H1 (cell line): ENCODE measurements at regions not wholly inside any gene's neighbourhood (a gene's known extent, or its start where the extent isn't known, plus 50 kb on each side); places are given as distances from the start of the nearest gene placed in this dataset.

Experiments used
- CTCF ChIA-PET: fragments of 300-600 bp; sonication (Branson Sonifier 250); formaldehyde crosslinking; loops from one replicate; lab custom pipeline; 2021; ENCODE audit not compliant: partially characterized antibody; lab: Charles Lee
- POLR2A ChIA-PET: fragments of 300-600 bp; sonication (Branson Sonifier 250); formaldehyde crosslinking; loops from one replicate; lab custom pipeline; 2021; ENCODE audit warnings: inconsistent platforms; ENCODE audit not compliant: partially characterized antibody; lab: Charles Lee
- DNase-seq, 2 experiments: peaks; one replicate each; pipeline versions ENCODE4 v3.0.0 to v3.0.0-alpha.2; 2010 to 2022; ENCODE audit warnings: low spot score in 2 of 2, low read depth in 1 of 2, mixed read lengths in 1 of 2
- FAIRE-seq: peaks from 2 replicates; lab custom pipeline; 2011; peaks lifted over from hg19 to GRCh38; lab: Jason Lieb, UNC
- H2AFZ ChIP-seq: 2 replicates; pipeline ENCODE4 v1.8.1; 2012; ENCODE audit warnings: low read length, inconsistent platforms
- H2AK5ac ChIP-seq: 2 replicates; pipeline ENCODE4 v1.6.1; 2013; ENCODE audit warnings: low read depth, low read length
- H2BK120ac ChIP-seq: replicated peaks from 2 replicates; pipeline ENCODE3; 2013; ENCODE audit warnings: low read depth, low read length, inconsistent platforms
- H2BK12ac ChIP-seq: 2 replicates; pipeline ENCODE4 v1.6.1; 2013; ENCODE audit warnings: low read depth, low read length
- H2BK15ac ChIP-seq: 2 replicates; pipeline ENCODE4 v1.6.1; 2013; ENCODE audit warnings: low read length
- H2BK20ac ChIP-seq: 2 replicates; pipeline ENCODE4 v1.6.1; 2013; ENCODE audit warnings: low read length
- H2BK5ac ChIP-seq: 2 replicates; pipeline ENCODE4 v1.6.1; 2013; ENCODE audit warnings: low read depth, low read length
- H3K14ac ChIP-seq: 2 replicates; pipeline ENCODE4 v1.6.1; 2013; ENCODE audit warnings: inconsistent platforms; ENCODE audit not compliant: insufficient read length
- H3K18ac ChIP-seq: 2 replicates; pipeline ENCODE4 v1.6.1; 2013; ENCODE audit warnings: low read length; ENCODE audit errors: extremely low read depth
- H3K23ac ChIP-seq: 2 replicates; pipeline ENCODE4 v1.6.1; 2013; ENCODE audit warnings: inconsistent platforms; ENCODE audit not compliant: insufficient read length
- H3K23me2 ChIP-seq: 2 replicates; pipeline ENCODE4 v1.6.1; 2013; ENCODE audit warnings: low read depth, low read length
- H3K27ac ChIP-seq: 2 replicates; pipeline ENCODE4 v1.6.1; 2011; ENCODE audit warnings: low read depth, low read length, inconsistent platforms
- H3K27me3 ChIP-seq, 4 experiments: replicated peaks in 1 of 4; 1 replicate in 1 of 4; 2 replicates in 3 of 4; pipeline versions ENCODE4 v1.6.1 to v1.8.1; 2011 to 2013; ENCODE audit warnings: low read length in 3 of 4, mild to moderate bottlenecking in 3 of 4, inconsistent platforms in 2 of 4, mixed read lengths in 2 of 4, moderate library complexity in 1 of 4; ENCODE audit not compliant: control insufficient read depth in 3 of 4, insufficient read depth in 3 of 4; ENCODE audit errors: extremely low read depth in 1 of 4
- H3K36me3 ChIP-seq, 4 experiments: 2 replicates each; pipeline versions ENCODE4 v1.6.1 to v1.8.1; 2011 to 2013; ENCODE audit warnings: mild to moderate bottlenecking in 4 of 4, low read length in 3 of 4, moderate library complexity in 2 of 4, control low read depth in 1 of 4, inconsistent platforms in 1 of 4; ENCODE audit not compliant: insufficient read depth in 4 of 4, control insufficient read depth in 2 of 4
- H3K4ac ChIP-seq: replicated peaks from 2 replicates; pipeline ENCODE3; 2013; ENCODE audit warnings: low read length, low read depth, mixed read lengths, inconsistent platforms; ENCODE audit not compliant: insufficient read length
- H3K4me1 ChIP-seq, 4 experiments: replicated peaks in 1 of 4; 1 replicate in 1 of 4; 2 replicates in 3 of 4; pipeline versions ENCODE4 v1.6.1 to v1.8.1; 2011 to 2013; ENCODE audit warnings: low read length in 3 of 4, inconsistent platforms in 2 of 4, mixed read lengths in 1 of 4; ENCODE audit not compliant: insufficient read depth in 4 of 4, control insufficient read depth in 3 of 4
- H3K4me2 ChIP-seq, 2 experiments: 2 replicates each; pipeline versions ENCODE4 v1.6.1 to v1.8.1; 2011 to 2013; ENCODE audit warnings: low read depth in 2 of 2, low read length in 2 of 2, control low read depth in 1 of 2, inconsistent platforms in 1 of 2, mild to moderate bottlenecking in 1 of 2; ENCODE audit not compliant: insufficient read depth in 1 of 2
- H3K4me3 ChIP-seq, 4 experiments: fragments of 200-600, 300-600 bp in 1 of 4; sonication (generic), shearing (Covaris generic), sonication (Bioruptor Twin) in 1 of 4; 2 replicates each; pipeline versions ENCODE4 v1.5.1 to v1.8.1; 2011 to 2016; ENCODE audit warnings: low read length in 4 of 4, low read depth in 3 of 4, control low read depth in 2 of 4, inconsistent platforms in 2 of 4, mild to moderate bottlenecking in 2 of 4, mixed read lengths in 1 of 4, moderate library complexity in 1 of 4; ENCODE audit not compliant: insufficient read depth in 2 of 4; ENCODE audit errors: extremely low read depth in 1 of 4
- H3K56ac ChIP-seq: replicated peaks from 2 replicates; pipeline ENCODE3; 2013; ENCODE audit warnings: low read depth, mild to moderate bottlenecking, mixed read lengths, low read length, inconsistent platforms; ENCODE audit not compliant: insufficient read length
- H3K79me1 ChIP-seq: 2 replicates; pipeline ENCODE4 v1.6.1; 2013; ENCODE audit warnings: low read depth, low read length, control low read depth
- H3K79me2 ChIP-seq, 2 experiments: 2 replicates each; pipeline versions ENCODE4 v1.6.1 to v1.8.1; 2012 to 2013; ENCODE audit warnings: low read length in 2 of 2, mild to moderate bottlenecking in 2 of 2, inconsistent platforms in 1 of 2; ENCODE audit not compliant: insufficient read depth in 2 of 2, control insufficient read depth in 1 of 2
- H3K9ac ChIP-seq, 4 experiments: replicated peaks in 1 of 4; 1 replicate in 1 of 4; 2 replicates in 3 of 4; pipeline versions ENCODE4 v1.6.1 to v1.8.1; 2011 to 2013; ENCODE audit warnings: low read depth in 3 of 4, low read length in 3 of 4, control low read depth in 2 of 4, mild to moderate bottlenecking in 2 of 4, moderate library complexity in 2 of 4, inconsistent platforms in 1 of 4; ENCODE audit errors: extremely low read depth in 1 of 4
- H3K9me3 ChIP-seq, 2 experiments: 2 replicates each; pipeline versions ENCODE4 v1.6.1 to v1.8.1; 2012 to 2013; ENCODE audit warnings: mild to moderate bottlenecking in 2 of 2, moderate library complexity in 2 of 2, control low read depth in 1 of 2, inconsistent platforms in 1 of 2, low read depth in 1 of 2, low read length in 1 of 2, mixed read lengths in 1 of 2; ENCODE audit not compliant: insufficient read depth in 2 of 2
- H4K20me1 ChIP-seq, 2 experiments: replicated peaks in 1 of 2; 2 replicates each; pipeline versions ENCODE3 to v1.8.1; 2011 to 2013; ENCODE audit warnings: inconsistent platforms in 2 of 2, low read length in 2 of 2, mild to moderate bottlenecking in 1 of 2; ENCODE audit not compliant: insufficient read depth in 2 of 2, control insufficient read depth in 1 of 2
- H4K5ac ChIP-seq: 2 replicates; pipeline ENCODE4 v1.6.1; 2013; ENCODE audit warnings: low read length, low read depth, mixed read lengths, inconsistent platforms; ENCODE audit not compliant: insufficient read length
- H4K8ac ChIP-seq: 2 replicates; pipeline ENCODE4 v1.8.0; 2013; ENCODE audit warnings: mild to moderate bottlenecking, moderate library complexity, low read length, inconsistent platforms; ENCODE audit not compliant: insufficient read depth; ENCODE audit errors: extremely low read depth
- H4K91ac ChIP-seq: replicated peaks from 2 replicates; pipeline ENCODE3; 2013; ENCODE audit warnings: low read length, mixed read lengths, inconsistent platforms; ENCODE audit not compliant: insufficient read length
- ASH2L ChIP-seq: fragments of 200-600, 300-600 bp; sonication (generic); IDR thresholded peaks from one replicate; pipeline ENCODE4 v1.7.1; 2017; ENCODE audit warnings: low read length
- CTBP2 ChIP-seq: IDR thresholded peaks from 2 replicates; pipeline ENCODE4 v1.7.0; 2011; ENCODE audit warnings: borderline replicate concordance, mild to moderate bottlenecking, moderate library complexity, mixed read lengths, low read length; ENCODE audit not compliant: insufficient read depth, insufficient read length
- CTCF ChIP-seq, 3 experiments: IDR thresholded peaks; 1 replicate in 2 of 3; 2 replicates in 1 of 3; pipeline versions ENCODE4 v1.5.1 to v1.6.1; 2011; ENCODE audit warnings: low read length in 3 of 3, mild to moderate bottlenecking in 3 of 3, inconsistent platforms in 2 of 3, low read depth in 1 of 3, moderate library complexity in 1 of 3; ENCODE audit not compliant: insufficient read depth in 1 of 3; ENCODE audit errors: control extremely low read depth in 1 of 3
- EZH2 ChIP-seq: fragments of 200-600 bp; sonication (generic); IDR thresholded peaks from 2 replicates; pipeline ENCODE4 v1.7.1; 2012; ENCODE audit warnings: low read depth, mild to moderate bottlenecking, moderate library complexity, low read length, inconsistent platforms; ENCODE audit not compliant: severe bottlenecking
- GABPA ChIP-seq: IDR thresholded peaks from 2 replicates; pipeline ENCODE4 v1.6.1; 2011; ENCODE audit warnings: mild to moderate bottlenecking, low read length, moderate library complexity, borderline replicate concordance; ENCODE audit not compliant: insufficient read depth
- HDAC6 ChIP-seq: IDR thresholded peaks from one replicate; pipeline ENCODE4 v1.7.1; 2012; ENCODE audit warnings: low read depth, mild to moderate bottlenecking, inconsistent platforms, low read length, moderate library complexity
- JUND ChIP-seq: IDR thresholded peaks from 2 replicates; pipeline ENCODE4 v1.6.1; 2011; ENCODE audit warnings: mild to moderate bottlenecking, improper control_type of control experiment, low read length
- POLR2A ChIP-seq, 2 experiments: IDR thresholded peaks; 1 replicate in 1 of 2; 2 replicates in 1 of 2; pipeline ENCODE4 v1.6.1; 2011; ENCODE audit warnings: low read depth in 2 of 2, low read length in 2 of 2, mild to moderate bottlenecking in 2 of 2; ENCODE audit errors: control extremely low read depth in 1 of 2
- POU5F1 ChIP-seq: IDR thresholded peaks from 2 replicates; pipeline ENCODE4 v1.6.1; 2011; ENCODE audit warnings: low read depth, mild to moderate bottlenecking, low read length, moderate library complexity
- SIN3A ChIP-seq, 2 experiments: IDR thresholded peaks in 1 of 2; conservative IDR thresholded peaks in 1 of 2; 2 replicates each; pipeline ENCODE4 v1.6.1; 2011 to 2012; ENCODE audit warnings: low read length in 2 of 2, improper control_type of control experiment in 1 of 2, low read depth in 1 of 2, mild to moderate bottlenecking in 1 of 2
- SIRT6 ChIP-seq: IDR thresholded peaks from one replicate; pipeline ENCODE4 v1.7.1; 2012; ENCODE audit warnings: low read length, inconsistent platforms
- TEAD4 ChIP-seq: IDR thresholded peaks from 2 replicates; pipeline ENCODE4 v1.6.1; 2012; ENCODE audit warnings: low read depth, low read length, inconsistent platforms, mixed read lengths
- WGBS, 2 experiments: shearing (Covaris generic) in 1 of 2; methylation state at CpG; one replicate each; pipeline versions ENCODE4 v1.1.6 to v1.1.7; 2013 to 2015; ENCODE audit warnings: low lambda C conversion rate in 2 of 2, mixed read lengths in 2 of 2, inconsistent platforms in 1 of 2, low coverage in 1 of 2, missing lambda C conversion rate in 1 of 2; ENCODE audit not compliant: insufficient replicate concordance in 2 of 2, insufficient coverage in 1 of 2, insufficient read length in 1 of 2; ENCODE audit errors: extremely low coverage in 1 of 2, missing lambda C conversion rate in 1 of 2; 5-methylcytosine and 5-hydroxymethylcytosine counted together

GRCh38 chr3:194198938-194199337 is 63.0 kb downstream of the HES1 start:
- no peaks in the 10 kb centered on the region for H3K9me3 ChIP-seq
- CTCF ChIA-PET: interaction anchor here (1.6 kb wide), 1 partner anchor 15 kb away, joined by 5 read pairs; no protein-coding TSS in a partner anchor
- no peak overlapping the region for H3K23ac ChIP-seq
- no peak overlapping the region for H2AFZ ChIP-seq
- H3K36me3 ChIP-seq: no peaks in the 10 kb centered on the region
- H3K27ac ChIP-seq: no peak overlapping the region
- no peak overlapping the region for H3K18ac ChIP-seq
- no peak overlapping the region for H3K4ac ChIP-seq
- H3K4me1 ChIP-seq: peaks cover 4 to 5% (median 4%) of the 10 kb centered on the region in 4 experiments; a peak in 6 of 7 replicates
- H3K56ac ChIP-seq: no peak overlapping the region
- no peak overlapping the region for H2BK12ac ChIP-seq
- 81% methylated on average over 3 of the region's 3 CpGs; no CpG with 5 or more reads in 1 of the 2 experiments for WGBS, 2 experiments
- H2BK120ac ChIP-seq: no peak overlapping the region
- H4K8ac ChIP-seq: no peak overlapping the region
- DNase-seq: no peak
- no peak overlapping the region for H3K4me3 ChIP-seq
- no peak for FAIRE-seq
- H2BK15ac ChIP-seq: no peak overlapping the region
- peaks cover 0 to 15% (median 10%) of the 10 kb centered on the region in 4 experiments; a peak in 5 of 7 replicates for H3K27me3 ChIP-seq
- no peaks in the 10 kb centered on the region for H4K20me1 ChIP-seq
- H4K91ac ChIP-seq: no peak overlapping the region
- H2BK20ac ChIP-seq: no peak overlapping the region
- no peak overlapping the region for H2AK5ac ChIP-seq
- H3K4me2 ChIP-seq: no peak overlapping the region
- H3K23me2 ChIP-seq: peaks cover 6% of the 10 kb centered on the region; the same call in 1 of the 2 replicates
- H4K5ac ChIP-seq: no peak overlapping the region
- H3K79me1 ChIP-seq: no peaks in the 10 kb centered on the region
- no peak overlapping the region for H2BK5ac ChIP-seq
- no peak overlapping the region for H3K14ac ChIP-seq
- H3K9ac ChIP-seq: no peak overlapping the region
- POLR2A ChIA-PET: no interaction called here
- no peaks in the 10 kb centered on the region for H3K79me2 ChIP-seq
- TF ChIP-seq POU5F1 (no peak), ASH2L (no peak), SIN3A (conservative IDR thresholded peaks at IDR 0.05 in 1 of 2, IDR thresholded peaks at IDR 0.05 in 1 of 2; ENCODE audit: low read depth in 1 of 2, low read length in 2 of 2) (no peak), CTCF (IDR thresholded peaks at IDR 0.05; ENCODE audit: control extremely low read depth in 1 of 3, insufficient read depth in 1 of 3, low read depth in 1 of 3, low read length in 3 of 3) (no peak), POLR2A (IDR thresholded peaks at IDR 0.05; ENCODE audit: control extremely low read depth in 1 of 2, low read depth in 2 of 2, low read length in 2 of 2) (no peak), JUND (no peak), CTBP2 (no peak), HDAC6 (no peak), SIRT6 (no peak), EZH2 (no peak), TEAD4 (no peak), GABPA (no peak)
